ENCODE measurements at regions not wholly inside any gene's neighbourhood (a gene's known extent, or its start where the extent isn't known, plus 50 kb on each side); places are given as distances from the start of the nearest gene placed in this dataset.

DNA sequence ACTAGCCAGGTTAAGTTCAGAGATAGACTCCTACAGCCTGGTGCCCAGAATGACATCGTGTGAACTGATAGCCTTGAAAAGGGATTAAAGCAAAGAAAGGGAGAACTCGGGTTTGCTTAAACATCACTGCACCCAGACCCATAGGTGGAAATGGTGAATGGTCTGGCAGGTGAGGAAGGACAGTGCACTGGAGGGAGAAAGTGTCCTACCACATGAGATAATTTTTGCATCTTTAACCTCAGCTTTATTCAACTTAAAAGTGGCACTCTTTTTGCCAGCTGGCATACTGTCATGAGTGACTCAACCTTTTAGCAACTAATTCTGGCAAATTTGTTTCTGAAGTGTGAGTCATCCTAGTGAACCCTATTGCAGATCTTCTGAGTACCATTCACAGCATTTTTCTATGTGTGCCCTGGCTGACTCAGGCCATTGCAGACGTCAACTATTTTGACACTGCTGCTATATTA is 53.0 kb upstream of the DAPP1 start:
- TF ChIP-seq, protein P1, sequence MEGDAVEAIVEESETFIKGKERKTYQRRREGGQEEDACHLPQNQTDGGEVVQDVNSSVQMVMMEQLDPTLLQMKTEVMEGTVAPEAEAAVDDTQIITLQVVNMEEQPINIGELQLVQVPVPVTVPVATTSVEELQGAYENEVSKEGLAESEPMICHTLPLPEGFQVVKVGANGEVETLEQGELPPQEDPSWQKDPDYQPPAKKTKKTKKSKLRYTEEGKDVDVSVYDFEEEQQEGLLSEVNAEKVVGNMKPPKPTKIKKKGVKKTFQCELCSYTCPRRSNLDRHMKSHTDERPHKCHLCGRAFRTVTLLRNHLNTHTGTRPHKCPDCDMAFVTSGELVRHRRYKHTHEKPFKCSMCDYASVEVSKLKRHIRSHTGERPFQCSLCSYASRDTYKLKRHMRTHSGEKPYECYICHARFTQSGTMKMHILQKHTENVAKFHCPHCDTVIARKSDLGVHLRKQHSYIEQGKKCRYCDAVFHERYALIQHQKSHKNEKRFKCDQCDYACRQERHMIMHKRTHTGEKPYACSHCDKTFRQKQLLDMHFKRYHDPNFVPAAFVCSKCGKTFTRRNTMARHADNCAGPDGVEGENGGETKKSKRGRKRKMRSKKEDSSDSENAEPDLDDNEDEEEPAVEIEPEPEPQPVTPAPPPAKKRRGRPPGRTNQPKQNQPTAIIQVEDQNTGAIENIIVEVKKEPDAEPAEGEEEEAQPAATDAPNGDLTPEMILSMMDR (IDR thresholded peaks at IDR 0.05; ENCODE audit: insufficient read depth, low read depth, low read length) = no peak
- no peak for TF ChIP-seq EZH2 (IDR thresholded peaks at IDR 0.05; ENCODE audit: insufficient read depth, low read length)

All from astrocyte (in vitro differentiated cells and primary cell).